Right ventricle myocardium superior (tissue), 1 donor: ENCODE measurements at regions not wholly inside any gene's neighbourhood (a gene's known extent, or its start where the extent isn't known, plus 50 kb on each side); places are given as distances from the start of the nearest gene placed in this dataset.

Source experiments
- ATAC-seq: fragments of 200-7000 bp; cut with Tn5 transposase; one replicate; pipeline ENCODE4 v1.9.1; 2020; ENCODE audit warnings: mild to moderate bottlenecking; ENCODE audit not compliant: poor library complexity
- DNase-seq: peaks from one replicate; pipeline ENCODE4 v3.0.0-alpha.2; 2020
- intact Hi-C: fragments of 100-400 bp; cut with DNase I; formaldehyde crosslinking; loops from one replicate; pipeline ENCODE4 v1.11.2; 2022
- donor health status: DM: no; HTN: yes; CAD: no; lungs with severe emphysema.

DNA sequence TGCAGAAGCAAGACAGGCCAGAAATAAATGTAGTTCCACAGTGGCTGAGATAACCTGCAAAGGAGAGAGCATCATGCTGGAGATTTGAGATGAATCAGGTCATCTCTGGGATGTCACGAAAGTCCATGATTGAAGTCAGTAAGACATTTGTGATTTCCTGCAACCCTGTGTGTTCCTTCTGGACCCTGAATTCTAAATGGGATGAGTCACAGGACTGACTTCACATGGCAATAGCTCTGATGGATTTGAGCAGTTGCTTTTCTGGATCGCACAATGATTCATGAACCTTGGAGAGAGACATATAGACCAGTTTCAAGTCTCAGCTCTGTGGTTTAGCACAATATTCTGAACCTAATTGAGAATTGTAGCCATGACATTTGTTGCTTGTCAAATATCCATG lies 102.9 kb downstream of the TSN start:
- ATAC-seq, result no peak

GRCh38 chr2:121858847-121859246 lies 103.4 kb downstream of the TSN start:
- ATAC-seq, result no peak
- intact Hi-C loops, result no loop called here

More for the DNA sequence above, 102.9 kb downstream of the TSN start:
- no peak for DNase-seq
- intact Hi-C loops, result no loop called here

GRCh38 chr2:121860033-121860757 lies 104.7 kb downstream of the TSN start:
- DNase-seq (no peak), ATAC-seq (no peak)
- intact Hi-C loops, result no loop called here

More at GRCh38 chr2:121858847-121859246, 103.4 kb downstream of the TSN start:
- DNase-seq, result no peak

GRCh38 chr2:121860758-121861227 lies 105.3 kb downstream of the TSN start:
- DNase-seq (no peak), ATAC-seq (no peak)
- intact Hi-C loops, result no loop called here

DNA sequence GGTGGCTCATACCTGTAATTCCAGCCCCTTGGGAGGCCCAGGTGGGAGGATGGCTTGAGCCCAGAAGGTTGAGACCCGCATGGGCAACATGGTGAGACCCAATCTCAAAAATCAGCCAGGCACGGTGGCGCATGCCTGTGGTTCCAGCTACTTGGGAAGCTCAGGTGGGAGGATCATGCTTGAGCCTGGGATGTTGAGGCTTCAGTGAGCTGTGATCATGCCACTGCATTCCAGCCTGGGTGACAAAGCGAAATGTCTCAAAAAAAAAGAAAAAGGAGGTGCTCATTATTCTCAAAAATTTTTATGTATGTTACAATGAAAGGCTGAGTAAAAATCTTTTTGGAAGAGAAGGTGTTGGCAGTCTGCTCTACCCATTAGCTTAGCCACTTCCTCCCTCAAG lies 106.8 kb downstream of the TSN start:
- intact Hi-C loops, result no loop called here
- ATAC-seq (no peak), DNase-seq (no peak)

DNA sequence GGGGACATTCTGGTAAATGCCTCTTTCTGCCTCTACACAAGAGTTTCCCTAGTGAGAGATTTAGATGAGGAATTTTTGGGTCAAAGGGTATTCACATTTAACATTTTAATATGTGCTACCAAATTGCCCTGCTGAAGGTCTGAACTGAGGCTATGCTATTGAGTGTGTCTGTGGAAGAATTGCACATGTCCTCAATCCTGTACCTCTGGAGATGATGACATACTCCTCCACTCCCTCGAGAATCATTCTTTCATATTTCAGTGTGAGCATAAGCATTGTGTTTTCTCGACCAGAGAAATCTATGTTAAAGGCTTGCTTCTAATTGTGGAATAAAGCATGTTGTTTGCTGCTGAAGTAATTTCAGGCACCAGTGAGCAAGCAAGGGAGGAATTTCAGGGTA lies 110.5 kb downstream of the TSN start:
- ATAC-seq (no peak), DNase-seq (no peak)
- intact Hi-C loops, result no loop called here

DNA sequence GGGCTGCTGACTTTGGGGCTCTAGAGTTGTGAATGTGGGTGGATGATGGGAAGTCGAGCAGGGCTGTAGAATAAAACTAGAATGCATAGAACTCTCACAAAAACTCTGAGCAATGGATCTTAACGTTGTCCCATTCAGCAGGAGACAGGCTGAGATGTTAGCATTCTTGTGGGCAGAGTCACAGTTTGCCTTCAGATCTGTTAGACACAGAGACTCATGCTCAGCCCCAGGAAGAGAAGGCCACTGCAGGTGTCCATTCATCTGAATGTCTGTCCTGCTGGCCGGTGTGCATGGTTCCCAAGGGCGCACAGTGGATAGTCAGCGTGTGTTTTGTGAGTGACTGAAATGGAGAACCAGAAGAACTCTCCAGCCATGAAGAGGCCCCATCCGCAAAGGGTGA lies 111.3 kb downstream of the TSN start:
- intact Hi-C loops, result no loop called here
- no peak for DNase-seq
- no peak for ATAC-seq

GRCh38 chr2:121868652-121869051 lies 113.2 kb downstream of the TSN start:
- DNase-seq (no peak), ATAC-seq (no peak)
- intact Hi-C loops, result no loop called here

GRCh38 chr2:121869363-121869762 lies 113.9 kb downstream of the TSN start:
- intact Hi-C loops, result no loop called here
- DNase-seq, result no peak
- no peak for ATAC-seq

DNA sequence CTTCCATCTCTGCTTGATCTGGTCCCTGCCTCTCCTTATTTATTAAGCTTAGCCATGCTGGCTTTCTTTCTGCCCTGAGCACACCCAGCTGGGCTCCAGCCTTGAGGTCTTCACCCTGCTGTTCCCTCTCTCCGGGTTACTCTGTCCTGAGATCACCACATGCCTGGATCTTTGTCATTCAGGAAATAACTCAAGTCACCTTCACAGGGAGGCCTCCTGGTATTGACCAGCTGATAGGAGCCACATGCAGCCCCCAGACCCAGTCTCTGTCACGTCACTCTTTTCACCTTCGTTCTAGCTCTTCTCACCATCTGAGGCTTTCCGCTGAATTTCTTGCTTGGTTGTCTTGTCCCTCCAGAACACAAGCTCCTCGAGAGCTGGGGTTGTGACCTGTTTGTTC lies 114.4 kb downstream of the TSN start:
- DNase-seq (no peak), ATAC-seq (no peak)
- intact Hi-C loops, result no loop called here

GRCh38 chr2:121872651-121873050 lies 117.2 kb downstream of the TSN start:
- DNase-seq (no peak), ATAC-seq (no peak)
- intact Hi-C loops, result no loop called here

DNA sequence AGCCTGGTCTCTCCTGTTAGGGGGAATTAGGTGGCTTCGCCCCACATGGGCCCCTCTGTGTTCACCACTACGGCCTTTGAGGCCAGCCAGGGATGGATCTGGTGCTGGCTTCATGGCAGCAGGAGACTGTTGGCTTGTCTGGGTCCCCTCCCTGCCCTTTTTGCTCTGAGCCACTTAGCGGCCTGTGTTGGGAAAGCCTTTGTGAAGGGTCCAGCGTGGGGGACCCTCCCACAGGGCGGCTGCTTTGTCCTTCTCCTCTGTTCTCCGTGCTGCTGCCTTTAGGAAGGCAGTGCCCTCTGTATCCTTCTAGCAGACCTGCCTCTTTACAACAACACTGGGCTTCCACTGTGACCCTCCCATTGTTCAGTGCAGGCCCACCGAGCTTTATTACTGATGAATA lies 118.4 kb downstream of the TSN start:
- intact Hi-C loops, result no loop called here
- DNase-seq, result no peak
- ATAC-seq, result no peak

DNA sequence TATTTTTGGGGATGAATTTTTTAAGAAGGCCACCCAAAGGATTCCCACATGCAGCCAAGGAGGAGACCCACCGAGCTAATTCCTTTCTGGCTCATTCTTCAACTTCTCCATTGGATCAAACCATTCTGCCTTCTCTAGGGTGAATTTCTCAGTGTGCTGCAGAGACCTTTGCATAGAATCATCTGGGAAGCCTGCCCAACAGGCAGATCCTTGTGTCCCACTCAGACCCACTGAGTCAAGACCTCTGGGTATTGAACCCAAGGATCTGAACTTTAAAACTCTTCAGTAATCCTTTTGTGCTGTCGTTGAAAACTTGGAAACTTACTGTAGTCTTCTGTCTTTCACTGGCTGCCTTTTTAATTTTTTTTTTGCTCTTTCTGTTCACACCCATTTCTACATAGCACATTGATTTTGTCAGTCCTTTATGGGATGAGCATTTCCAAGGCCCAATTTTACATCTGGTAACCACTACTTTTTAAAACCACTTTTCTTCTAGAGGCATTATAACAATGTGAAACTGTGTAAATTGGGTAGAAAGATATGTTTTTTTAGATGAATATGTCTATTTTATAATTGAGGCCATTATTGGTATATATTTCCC lies 120.2 kb downstream of the TSN start:
- DNase-seq, result no peak
- no peak for ATAC-seq

DNA sequence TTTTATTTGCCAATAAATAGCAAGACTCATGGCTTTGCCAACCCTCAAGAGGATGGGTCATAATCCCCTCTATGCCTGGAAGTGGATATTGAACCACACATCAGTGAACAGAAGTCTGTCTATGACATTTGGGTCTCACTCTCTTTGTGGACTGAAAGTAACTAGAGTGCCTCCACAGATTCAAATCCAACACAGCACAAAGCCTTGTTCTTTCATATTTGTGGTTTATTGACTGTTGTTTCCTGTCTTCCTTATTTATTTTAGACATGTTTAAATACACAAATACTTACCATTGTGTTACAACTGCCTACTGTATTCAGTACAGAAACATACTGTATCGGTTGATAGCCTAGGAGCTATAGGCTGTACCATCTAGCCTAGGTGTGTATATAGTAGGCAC lies 121.9 kb downstream of the TSN start:
- DNase-seq, result no peak
- ATAC-seq, result no peak
- intact Hi-C loops, result no loop called here

More for the DNA sequence above, 120.2 kb downstream of the TSN start:
- intact Hi-C loops, result no loop called here

- no peak for DNase-seq
- intact Hi-C loops, result no loop called here
- no peak for ATAC-seq
Measured at GRCh38 chr2:121880283-121880682, 124.8 kb downstream of the TSN start.

DNA sequence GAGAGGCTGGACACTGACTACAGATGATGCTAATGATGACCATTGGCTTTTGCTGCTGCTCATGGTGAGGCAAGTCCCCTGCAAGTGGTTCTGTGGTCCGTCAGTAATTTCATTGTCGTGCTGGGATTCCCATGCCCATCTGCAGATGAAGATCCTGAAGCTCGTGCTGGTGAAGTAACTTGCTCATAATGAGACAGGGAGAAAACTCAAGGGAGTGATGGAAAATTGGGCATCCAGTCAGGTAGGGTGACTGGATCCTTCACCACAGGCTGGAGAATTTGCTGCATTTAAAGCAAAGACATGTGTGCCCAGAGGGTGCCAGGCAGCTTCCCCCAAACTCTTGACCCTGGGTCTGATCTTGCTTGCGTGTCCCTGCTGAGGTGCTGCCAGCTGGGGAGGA lies 125.6 kb downstream of the TSN start:
- intact Hi-C loops, result no loop called here
- no peak for DNase-seq
- no peak for ATAC-seq

- no peak for DNase-seq
- no peak for ATAC-seq
- intact Hi-C loops, result no loop called here
Measured at GRCh38 chr2:121881950-121882349, 126.5 kb downstream of the TSN start.

DNA sequence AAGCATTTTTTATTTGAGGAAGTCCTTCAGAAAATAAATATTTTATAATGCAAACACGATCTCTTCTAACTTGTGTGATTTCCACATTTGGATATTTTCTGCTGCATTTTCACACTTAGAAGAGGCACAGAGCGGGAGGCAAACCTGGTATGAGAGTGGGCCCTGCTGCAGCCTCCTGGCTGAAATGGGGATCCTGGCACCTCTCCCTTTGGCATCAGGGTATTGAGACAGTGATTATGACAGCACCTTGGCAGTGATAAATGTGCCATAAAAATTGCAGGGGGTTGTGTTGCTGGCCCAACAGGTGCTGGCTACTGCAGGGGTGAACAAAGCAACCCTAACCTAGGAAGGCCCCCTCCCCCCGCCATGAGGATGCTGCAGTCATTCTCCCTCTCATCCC lies 128.6 kb downstream of the TSN start:
- DNase-seq (no peak), ATAC-seq (no peak)
- intact Hi-C loops, result no loop called here

DNA sequence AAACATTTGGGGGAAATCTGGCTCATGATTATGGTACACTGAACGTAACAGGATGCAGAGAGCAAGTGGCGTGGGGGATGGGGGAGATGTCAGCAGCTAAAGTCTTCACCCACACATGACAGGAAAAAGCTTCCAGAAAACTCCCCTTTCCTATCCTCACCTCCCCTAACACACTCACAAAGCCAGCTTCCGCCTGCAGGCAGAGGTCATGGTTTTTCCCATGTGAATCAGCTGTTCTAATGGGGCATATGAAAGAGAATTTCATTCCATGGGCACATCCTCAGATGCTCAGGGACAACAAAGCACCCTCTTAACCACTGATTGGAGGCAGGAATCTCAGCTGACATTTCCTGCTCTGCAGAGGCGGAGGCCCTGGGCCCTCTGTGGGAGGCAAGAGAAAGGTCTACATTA lies 129.1 kb downstream of the TSN start:
- intact Hi-C loops, result no loop called here
- ATAC-seq (no peak), DNase-seq (no peak)

GRCh38 chr2:121886059-121886458 lies 130.6 kb downstream of the TSN start:
- intact Hi-C loops, result no loop called here
- no peak for DNase-seq
- no peak for ATAC-seq
